Ishikawa (cell line): ENCODE measurements at regions not wholly inside any gene's neighbourhood (a gene's known extent, or its start where the extent isn't known, plus 50 kb on each side); places are given as distances from the start of the nearest gene placed in this dataset.

Experiments
- CEBPB ChIP-seq: IDR thresholded peaks from 2 replicates; pipeline ENCODE4 v1.6.1; 2012
- FOXM1 ChIP-seq: IDR thresholded peaks from 2 replicates; pipeline ENCODE4 v1.6.1; 2012; ENCODE audit warnings: low read depth, borderline replicate concordance
- MAX ChIP-seq: IDR thresholded peaks from 2 replicates; pipeline ENCODE4 v1.6.1; 2012
- RAD21 ChIP-seq: IDR thresholded peaks from 2 replicates; pipeline ENCODE4 v1.6.1; 2012; ENCODE audit warnings: low read depth
- TAF1 ChIP-seq: IDR thresholded peaks from 2 replicates; pipeline ENCODE4 v1.6.1; 2012; ENCODE audit warnings: low read depth, mild to moderate bottlenecking
- TEAD4 ChIP-seq: IDR thresholded peaks from 2 replicates; pipeline ENCODE4 v1.6.1; 2012
- YY1 ChIP-seq: IDR thresholded peaks from 2 replicates; pipeline ENCODE4 v1.6.1; 2012; ENCODE audit warnings: low read depth

- TF ChIP-seq FOXM1 (no peak), YY1 (no peak), CEBPB (no peak), MAX (no peak), TEAD4 (no peak), TAF1 (no peak), RAD21 (no peak)
Measured at GRCh38 chr20:58078741-58079522, 149.5 kb downstream of the ANKRD60 start.
